NCI-H2029 (cell line): ENCODE measurements at regions not wholly inside any gene's neighbourhood (a gene's known extent, or its start where the extent isn't known, plus 50 kb on each side); places are given as distances from the start of the nearest gene placed in this dataset.
"Not testable (repeated sequence)": the region's sequence is repeated elsewhere in the genome, so short reads cannot be mapped to it uniquely, and the experiment has no call there.

Experiments
- DNase-seq: peaks from one replicate; lab custom pipeline; 2025; lab: John Stamatoyannopoulos, UW

GRCh38 chr3:44132061-44132460, 109.6 kb upstream of the TOPAZ1 start:
- no peak for DNase-seq

DNA sequence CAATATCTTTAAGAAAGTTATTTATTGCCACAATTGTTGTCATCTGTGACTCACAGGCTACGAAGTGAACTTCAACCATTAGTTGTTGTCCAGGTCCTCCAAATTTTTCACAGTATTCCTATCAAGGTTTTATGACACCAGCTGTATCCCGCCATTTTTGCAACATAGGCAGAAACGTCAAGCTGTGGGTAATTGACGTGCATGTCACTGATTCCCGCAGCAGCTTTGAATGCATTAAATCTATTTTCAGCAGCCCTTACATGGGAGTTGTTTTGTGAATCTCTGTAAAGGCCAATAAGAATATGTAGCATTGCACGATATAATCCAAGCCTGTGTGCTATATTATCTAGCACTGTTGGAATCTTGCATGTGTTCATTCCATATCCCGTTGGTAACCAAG, 109.1 kb upstream of the TOPAZ1 start:
- no peak for DNase-seq

- no peak for DNase-seq
These were observed 105.3 kb upstream of the TOPAZ1 start for GRCh38 chr3:44136421-44136820.

GRCh38 chr3:44146073-44146472, 95.6 kb upstream of the TOPAZ1 start:
- DNase-seq, result no peak

GRCh38 chr3:44159696-44160300, 81.9 kb upstream of the TOPAZ1 start:
- no peak for DNase-seq

DNA sequence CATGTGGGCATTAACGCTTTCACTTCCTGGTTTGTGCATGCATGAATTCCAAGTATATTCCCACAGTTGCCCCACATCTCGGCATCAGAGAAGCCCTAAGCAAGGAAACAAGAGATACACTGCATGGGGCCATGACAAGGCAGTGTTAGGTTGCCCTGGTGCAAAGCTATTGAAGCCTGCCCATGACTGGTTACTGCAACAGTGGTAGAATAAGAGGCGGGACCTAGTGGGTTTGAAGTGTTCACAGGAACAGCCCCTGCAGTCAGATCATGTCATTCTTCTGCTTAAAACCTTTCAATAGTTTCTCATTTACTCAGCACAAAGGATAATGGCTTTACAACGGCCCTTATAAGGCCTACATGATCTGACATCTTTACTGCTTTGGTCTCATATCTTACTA, 80.9 kb upstream of the TOPAZ1 start:
- no peak for DNase-seq

DNA sequence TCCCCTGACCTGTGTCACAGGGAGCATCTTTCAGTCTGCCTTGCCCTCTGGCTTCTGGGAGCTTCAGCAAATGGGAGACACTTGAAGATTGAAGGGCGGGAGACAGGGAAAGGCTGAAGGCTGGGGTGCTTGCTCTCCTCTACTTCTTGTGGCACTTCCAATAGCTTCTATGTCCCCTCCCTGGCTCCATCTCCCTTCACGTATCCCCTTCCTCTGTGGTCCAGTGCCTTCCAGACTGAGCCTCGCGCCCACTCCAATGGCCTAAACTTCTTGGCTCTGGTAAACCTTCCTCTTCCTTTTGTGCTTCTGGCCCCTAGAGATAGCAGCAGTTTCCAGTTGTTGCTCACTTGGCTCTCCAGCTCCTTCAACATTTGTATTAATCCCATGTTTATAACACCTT, 69.8 kb upstream of the TOPAZ1 start:
- no peak for DNase-seq

DNA sequence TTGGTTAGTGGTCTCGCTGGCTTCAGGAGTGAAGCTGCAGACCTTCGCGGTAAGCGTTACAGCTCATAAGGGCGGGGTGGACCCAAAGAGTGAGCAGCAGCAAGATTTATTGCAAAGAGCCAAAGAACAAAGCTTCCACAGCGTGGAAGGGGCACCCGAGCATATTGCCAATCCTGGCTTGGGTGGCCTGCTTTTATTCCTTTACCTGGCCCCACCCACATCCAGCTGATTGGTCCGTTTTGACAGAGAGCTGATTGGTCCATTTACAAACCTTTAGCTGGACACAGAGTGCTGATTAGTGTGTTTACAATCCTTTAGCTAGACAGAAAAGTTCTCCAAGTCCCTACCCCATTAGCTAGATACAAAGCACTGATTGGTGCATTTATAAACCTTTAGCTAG, 69.0 kb upstream of the TOPAZ1 start:
- DNase-seq, result not testable (repeated sequence)

DNA sequence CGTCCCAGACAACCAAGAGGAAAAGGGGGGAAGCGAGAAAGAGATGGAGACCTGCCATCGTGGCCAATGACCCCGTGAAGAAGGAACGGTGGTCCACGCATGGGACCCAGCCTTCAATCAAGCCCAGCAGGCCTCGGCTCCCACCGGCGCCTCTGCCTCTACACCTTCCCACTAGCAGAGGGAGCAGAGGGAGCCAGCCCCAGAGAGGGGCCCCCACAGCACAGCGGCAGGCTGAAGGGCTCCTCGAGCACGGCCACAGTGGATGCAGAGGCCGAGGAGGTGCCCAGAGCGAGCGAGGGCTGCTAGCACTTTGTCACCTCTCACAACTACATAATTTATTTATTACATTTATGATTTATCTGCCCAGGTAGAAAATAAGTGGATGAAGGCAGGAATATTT, 68.4 kb upstream of the TOPAZ1 start:
- no peak for DNase-seq

- peak; percentile 18 for DNase-seq
These were observed 66.6 kb upstream of the TOPAZ1 start for GRCh38 chr3:44175070-44175469.

GRCh38 chr3:44179246-44179645, 62.4 kb upstream of the TOPAZ1 start:
- DNase-seq, result no peak

GRCh38 chr3:44184319-44184953, 57.2 kb upstream of the TOPAZ1 start:
- DNase-seq, result no peak

DNA sequence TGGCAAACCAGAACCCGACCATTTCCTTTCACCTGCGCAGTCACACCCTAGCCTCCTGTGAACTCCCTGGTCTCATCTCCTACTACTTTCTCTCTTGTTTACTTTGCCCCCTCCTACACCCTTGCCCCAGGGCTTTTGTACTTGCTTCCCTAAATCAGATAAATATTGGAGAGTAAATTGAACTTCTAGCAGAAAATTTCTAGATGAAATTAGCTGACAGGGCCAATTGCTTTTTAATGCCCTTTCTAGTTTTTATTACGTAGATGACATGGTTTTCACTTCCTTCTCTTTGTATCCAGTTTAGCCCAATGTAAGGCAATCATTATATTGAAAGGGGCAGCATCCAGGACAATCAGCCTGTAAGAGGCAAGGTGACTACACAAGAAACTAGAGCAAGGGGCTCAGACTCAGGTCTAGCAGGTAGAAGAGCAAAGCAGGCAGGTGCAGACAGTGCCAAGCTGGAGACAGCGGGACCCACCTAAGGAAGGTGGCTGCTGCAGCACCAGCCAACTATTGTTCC, 56.2 kb upstream of the TOPAZ1 start:
- no peak for DNase-seq

- no peak for DNase-seq
These were observed 55.5 kb upstream of the TOPAZ1 start for GRCh38 chr3:44186111-44186672.

- DNase-seq, result no peak
These were observed 55.0 kb upstream of the TOPAZ1 start for GRCh38 chr3:44186712-44187111.
